TTC549 (cell line): ENCODE measurements at regions not wholly inside any gene's neighbourhood (a gene's known extent, or its start where the extent isn't known, plus 50 kb on each side); places are given as distances from the start of the nearest gene placed in this dataset.

Source experiments
- FAIRE-seq: peaks from 2 replicates; lab custom pipeline; 2012; peaks lifted over from hg19 to GRCh38; lab: Jason Lieb, UNC

GRCh38 chr6:761997-762396 is 69.1 kb upstream of the EXOC2 start:
- no peak for FAIRE-seq

GRCh38 chr6:760982-761955 is 68.3 kb upstream of the EXOC2 start:
- FAIRE-seq = no peak

GRCh38 chr6:759729-760128 is 66.8 kb upstream of the EXOC2 start:
- no peak for FAIRE-seq

GRCh38 chr6:756224-756623 is 63.3 kb upstream of the EXOC2 start:
- no peak for FAIRE-seq

- no peak for FAIRE-seq
Observed at GRCh38 chr6:754202-754601, 61.3 kb upstream of the EXOC2 start.

- no peak for FAIRE-seq
Observed at GRCh38 chr6:753486-753885, 60.5 kb upstream of the EXOC2 start.

GRCh38 chr6:752438-752837 is 59.5 kb upstream of the EXOC2 start:
- no peak for FAIRE-seq

GRCh38 chr6:751765-752164 is 58.8 kb upstream of the EXOC2 start:
- no peak for FAIRE-seq

- no peak for FAIRE-seq
Observed at GRCh38 chr6:747921-748320, 55.0 kb upstream of the EXOC2 start.

GRCh38 chr6:747028-747427 is 54.1 kb upstream of the EXOC2 start:
- FAIRE-seq = no peak

GRCh38 chr6:744666-745353 is 51.9 kb upstream of the EXOC2 start:
- FAIRE-seq = no peak

- no peak for FAIRE-seq
Observed at GRCh38 chr6:743320-744096, 50.6 kb upstream of the EXOC2 start.
